ENCODE measurements at regions not wholly inside any gene's neighbourhood (a gene's known extent, or its start where the extent isn't known, plus 50 kb on each side); places are given as distances from the start of the nearest gene placed in this dataset.

- TF ChIP-seq CTCF (IDR thresholded peaks at IDR 0.05; ENCODE audit: low read depth, low read length) (no peak), POLR2A (IDR thresholded peaks at IDR 0.05; ENCODE audit: extremely low read depth, insufficient read length) (no peak), MAX (IDR thresholded peaks at IDR 0.05; ENCODE audit: low read depth, low read length) (no peak), MYC (IDR thresholded peaks at IDR 0.05; ENCODE audit: low read depth, low read length) (no peak)
- no peak overlapping the region for H3K4me3 ChIP-seq (ENCODE audit: low read depth, low read length)
Observed at GRCh38 chr3:72054976-72055375, 270.0 kb upstream of the PROK2 start.

GRCh38 chr3:72052841-72053409 is 268.0 kb upstream of the PROK2 start:
- TF ChIP-seq MAX (IDR thresholded peaks at IDR 0.05; ENCODE audit: low read depth, low read length) (no peak), CTCF (IDR thresholded peaks at IDR 0.05; ENCODE audit: low read depth, low read length) (no peak), POLR2A (IDR thresholded peaks at IDR 0.05; ENCODE audit: extremely low read depth, insufficient read length) (no peak), MYC (IDR thresholded peaks at IDR 0.05; ENCODE audit: low read depth, low read length) (no peak)
- DNase-seq (ENCODE audit: low read depth) = no peak
- no peak overlapping the region for H3K4me3 ChIP-seq (ENCODE audit: low read depth, low read length)

More at GRCh38 chr3:72054976-72055375, 270.0 kb upstream of the PROK2 start:
- DNase-seq (ENCODE audit: low read depth) = no peak

- no peak for DNase-seq (ENCODE audit: low read depth)
- H3K4me3 ChIP-seq (ENCODE audit: low read depth, low read length) = no peak overlapping the region
- TF ChIP-seq MAX (IDR thresholded peaks at IDR 0.05; ENCODE audit: low read depth, low read length) (no peak), POLR2A (IDR thresholded peaks at IDR 0.05; ENCODE audit: extremely low read depth, insufficient read length) (no peak), CTCF (IDR thresholded peaks at IDR 0.05; ENCODE audit: low read depth, low read length) (no peak), MYC (IDR thresholded peaks at IDR 0.05; ENCODE audit: low read depth, low read length) (no peak)
Observed at GRCh38 chr3:72050771-72051170, 265.8 kb upstream of the PROK2 start.

- no peak for DNase-seq (ENCODE audit: low read depth)
- H3K4me3 ChIP-seq (ENCODE audit: low read depth, low read length) = no peak overlapping the region
- TF ChIP-seq CTCF (IDR thresholded peaks at IDR 0.05; ENCODE audit: low read depth, low read length) (no peak), MAX (IDR thresholded peaks at IDR 0.05; ENCODE audit: low read depth, low read length) (no peak), POLR2A (IDR thresholded peaks at IDR 0.05; ENCODE audit: extremely low read depth, insufficient read length) (no peak), MYC (IDR thresholded peaks at IDR 0.05; ENCODE audit: low read depth, low read length) (no peak)
Observed at GRCh38 chr3:72050048-72050632, 265.2 kb upstream of the PROK2 start.

GRCh38 chr3:72049300-72049699 is 264.4 kb upstream of the PROK2 start:
- no peak for DNase-seq (ENCODE audit: low read depth)
- no peak for TF ChIP-seq CTCF (IDR thresholded peaks at IDR 0.05; ENCODE audit: low read depth, low read length)
- no peak for TF ChIP-seq POLR2A (IDR thresholded peaks at IDR 0.05; ENCODE audit: extremely low read depth, insufficient read length)
- no peak for TF ChIP-seq MAX (IDR thresholded peaks at IDR 0.05; ENCODE audit: low read depth, low read length)
- TF ChIP-seq MYC (IDR thresholded peaks at IDR 0.05; ENCODE audit: low read depth, low read length) = no peak
- no peak overlapping the region for H3K4me3 ChIP-seq (ENCODE audit: low read depth, low read length)
